ES-I3 (cell line): ENCODE measurements at regions not wholly inside any gene's neighbourhood (a gene's known extent, or its start where the extent isn't known, plus 50 kb on each side); places are given as distances from the start of the nearest gene placed in this dataset.
"Not testable (repeated sequence)": the region's sequence is repeated elsewhere in the genome, so short reads cannot be mapped to it uniquely, and the experiment has no call there.

ENCODE experiments used
- H3K36me3 ChIP-seq: 2 replicates; pipeline ENCODE4 v1.6.1; 2013; ENCODE audit warnings: mild to moderate bottlenecking, low read length, control low read depth, moderate library complexity; ENCODE audit not compliant: insufficient read depth
- H3K4me1 ChIP-seq: 2 replicates; pipeline ENCODE4 v1.6.1; 2013; ENCODE audit warnings: mild to moderate bottlenecking, control low read depth, low read length; ENCODE audit not compliant: insufficient read depth
- H3K9ac ChIP-seq: 2 replicates; pipeline ENCODE4 v1.6.1; 2013; ENCODE audit warnings: low read depth, mild to moderate bottlenecking, low read length, moderate library complexity
- H3K9me3 ChIP-seq: 2 replicates; pipeline ENCODE4 v1.6.1; 2013; ENCODE audit warnings: mild to moderate bottlenecking, low read length, moderate library complexity; ENCODE audit not compliant: control insufficient read depth, insufficient read depth

DNA sequence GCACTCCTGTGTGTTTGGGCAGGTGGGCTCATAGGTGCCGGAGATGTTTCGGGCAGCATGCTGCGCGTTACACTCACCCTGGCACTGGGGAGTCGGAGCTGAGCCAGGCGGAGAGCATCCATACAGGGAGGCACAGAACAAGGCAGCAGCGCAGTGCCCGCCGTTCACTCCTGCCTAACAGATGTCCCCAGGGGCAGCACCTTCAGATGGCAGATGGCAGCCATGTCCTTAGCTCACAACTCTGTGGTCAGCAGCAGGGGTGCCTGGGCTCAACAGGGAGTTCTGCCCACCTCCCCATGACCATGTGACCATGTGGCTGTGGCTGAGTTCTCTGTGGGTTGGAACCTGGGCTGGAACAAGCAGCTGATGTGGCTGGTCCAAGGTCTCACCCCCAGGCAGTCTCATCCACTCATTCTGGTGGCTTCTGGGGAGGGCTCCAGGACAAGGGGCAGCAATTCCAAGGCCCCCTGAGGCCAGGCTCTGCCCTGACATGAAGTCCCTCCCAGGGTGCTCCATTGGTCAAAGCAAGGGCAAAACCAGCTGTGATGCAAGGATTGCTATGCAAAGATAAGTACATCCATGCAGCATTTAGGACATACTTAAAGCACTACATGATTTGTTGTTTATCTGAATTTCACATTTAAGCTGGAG, 64.2 kb downstream of the MRPL36 start:
- no peaks in the 10 kb centered on the region for H3K4me1 ChIP-seq

DNA sequence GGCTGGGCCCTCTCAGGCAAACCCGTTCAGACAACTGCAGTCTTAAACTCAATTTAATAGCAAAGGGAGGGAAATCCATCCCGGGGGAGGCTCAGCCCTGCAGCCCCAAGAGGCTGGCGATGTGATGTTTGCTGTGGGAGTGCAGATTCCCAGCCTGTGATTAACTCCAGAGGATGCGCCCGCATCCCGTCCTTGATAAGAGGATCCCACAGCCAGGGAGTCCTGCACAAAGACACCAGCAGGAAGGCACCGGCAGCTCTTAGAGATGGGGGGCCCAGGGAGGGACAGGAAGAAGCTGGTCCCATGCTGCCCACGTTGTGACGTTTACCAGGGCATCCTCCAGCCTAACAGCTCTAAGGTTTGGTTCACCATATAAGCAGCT, 64.7 kb downstream of the MRPL36 start:
- Histone ChIP-seq H3K36me3 (no peaks in the 10 kb centered on the region), H3K4me1 (no peaks in the 10 kb centered on the region), H3K9me3 (no peaks in the 10 kb centered on the region), H3K9ac (no peak overlapping the region)

More for the DNA sequence above, 64.2 kb downstream of the MRPL36 start:
- no peak overlapping the region for H3K9ac ChIP-seq
- H3K9me3 ChIP-seq = no peaks in the 10 kb centered on the region
- no peaks in the 10 kb centered on the region for H3K36me3 ChIP-seq

DNA sequence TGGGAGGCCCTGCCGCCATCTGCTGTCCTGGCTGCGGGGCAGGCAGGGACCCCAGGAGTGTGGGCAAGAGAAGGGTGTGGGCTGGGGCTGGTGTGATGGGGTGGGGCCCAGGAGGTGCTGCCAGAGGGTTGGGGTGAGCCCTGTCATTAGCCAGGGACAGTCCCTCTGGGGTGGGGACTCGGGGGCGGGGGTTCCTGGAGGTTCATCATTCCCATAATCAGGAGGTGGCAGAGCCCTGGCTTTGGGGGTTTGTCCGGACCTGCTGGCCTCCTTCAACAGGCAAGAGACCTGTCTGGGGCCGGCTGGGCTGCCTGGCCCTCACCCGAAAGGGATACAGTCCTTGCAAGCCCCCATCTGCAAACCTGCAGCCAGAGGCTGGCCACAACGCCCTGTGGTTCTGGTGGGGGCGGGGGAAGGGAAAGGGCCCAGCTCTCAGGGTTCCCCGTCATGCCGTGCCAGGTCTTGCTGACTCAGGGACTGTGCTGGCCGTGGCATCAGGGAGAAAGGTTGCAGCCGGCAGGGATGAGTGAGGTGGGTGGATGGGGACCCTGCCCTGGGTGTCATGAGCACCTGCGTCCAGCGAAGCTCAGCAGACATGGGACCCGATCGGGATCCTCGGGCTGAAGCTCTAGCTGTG, 65.2 kb downstream of the MRPL36 start:
- Histone ChIP-seq H3K36me3 (no peaks in the 10 kb centered on the region), H3K4me1 (no peaks in the 10 kb centered on the region), H3K9me3 (no peaks in the 10 kb centered on the region), H3K9ac (no peak overlapping the region)

DNA sequence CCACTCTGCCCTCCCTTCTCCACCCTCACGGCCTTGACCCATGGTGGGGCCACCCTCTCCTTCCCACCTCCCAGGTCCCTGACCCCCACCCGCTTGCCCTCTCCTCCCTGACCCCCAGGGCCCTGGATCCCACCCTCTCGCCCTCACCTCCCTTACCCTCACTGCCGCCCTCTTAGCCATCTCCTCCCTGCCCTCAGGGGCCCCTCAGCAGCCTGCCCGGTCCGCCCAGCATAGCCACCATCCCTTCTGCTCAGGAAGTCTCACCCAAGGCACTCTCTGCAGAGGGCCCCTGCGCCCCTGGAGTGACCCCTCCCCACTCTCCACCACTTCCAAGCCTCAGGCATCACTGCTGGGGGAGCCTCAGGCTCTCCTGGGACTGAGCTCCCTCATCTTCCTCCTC, 66.3 kb downstream of the MRPL36 start:
- Histone ChIP-seq H3K36me3 (no peaks in the 10 kb centered on the region), H3K4me1 (no peaks in the 10 kb centered on the region), H3K9me3 (no peaks in the 10 kb centered on the region), H3K9ac (no peak overlapping the region)

DNA sequence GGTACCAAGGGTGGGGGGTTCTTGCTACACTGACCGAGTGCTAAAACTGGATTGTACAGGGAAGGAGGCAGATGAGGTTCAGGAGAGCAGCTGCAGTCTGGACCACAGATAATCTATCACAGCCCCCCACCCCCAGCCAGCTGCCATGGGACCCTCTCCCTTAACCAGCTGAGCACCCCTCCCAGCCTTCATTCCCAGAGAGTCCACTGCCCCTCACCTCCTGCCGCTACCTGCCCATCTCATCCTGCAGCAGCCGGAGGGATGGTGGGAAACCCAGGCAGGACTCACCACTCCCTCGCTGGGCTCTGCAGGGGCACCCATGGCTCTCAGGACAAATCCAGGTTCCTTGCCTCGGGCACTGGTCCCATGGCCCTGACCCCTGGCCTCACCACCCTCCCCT, 66.7 kb downstream of the MRPL36 start:
- Histone ChIP-seq H3K9me3 (no peaks in the 10 kb centered on the region), H3K36me3 (no peaks in the 10 kb centered on the region), H3K9ac (no peak overlapping the region), H3K4me1 (no peaks in the 10 kb centered on the region)

DNA sequence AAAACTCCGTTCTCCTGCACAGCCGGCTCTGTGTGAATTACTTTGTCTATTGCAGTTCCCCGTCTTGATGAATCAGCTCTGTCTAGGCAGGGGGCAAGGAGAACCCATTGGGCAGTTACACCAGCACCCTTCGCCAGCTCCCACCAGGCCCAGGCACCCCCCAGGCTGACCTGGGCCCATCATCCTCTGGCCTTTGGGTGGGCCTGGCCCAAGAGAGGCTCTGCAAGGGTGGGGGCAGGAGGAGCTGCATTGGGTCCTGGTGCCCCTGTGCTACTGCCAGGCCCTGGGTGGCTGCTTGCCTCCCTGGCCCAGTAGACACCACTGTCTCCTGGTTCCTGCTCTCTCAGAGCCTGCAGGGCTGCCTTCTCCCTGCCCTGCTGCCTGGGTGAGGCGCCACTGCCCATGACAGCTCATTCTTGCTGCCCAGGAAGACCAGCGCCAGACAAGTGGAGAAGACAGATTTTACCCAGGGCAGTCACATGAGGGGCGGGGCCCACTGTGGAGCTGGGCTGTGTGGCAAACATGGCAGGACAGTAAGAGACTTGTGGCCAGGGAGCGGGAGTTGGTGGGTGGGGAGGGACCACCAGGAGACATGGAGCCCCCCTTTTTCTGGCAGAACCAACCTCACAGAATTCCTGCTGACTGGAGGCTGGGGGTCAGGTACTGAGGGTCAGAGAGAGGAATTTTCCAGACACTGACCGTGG, 67.2 kb downstream of the MRPL36 start:
- H3K36me3 ChIP-seq = no peaks in the 10 kb centered on the region
- H3K9ac ChIP-seq = no peak overlapping the region
- H3K9me3 ChIP-seq = no peaks in the 10 kb centered on the region
- no peaks in the 10 kb centered on the region for H3K4me1 ChIP-seq

DNA sequence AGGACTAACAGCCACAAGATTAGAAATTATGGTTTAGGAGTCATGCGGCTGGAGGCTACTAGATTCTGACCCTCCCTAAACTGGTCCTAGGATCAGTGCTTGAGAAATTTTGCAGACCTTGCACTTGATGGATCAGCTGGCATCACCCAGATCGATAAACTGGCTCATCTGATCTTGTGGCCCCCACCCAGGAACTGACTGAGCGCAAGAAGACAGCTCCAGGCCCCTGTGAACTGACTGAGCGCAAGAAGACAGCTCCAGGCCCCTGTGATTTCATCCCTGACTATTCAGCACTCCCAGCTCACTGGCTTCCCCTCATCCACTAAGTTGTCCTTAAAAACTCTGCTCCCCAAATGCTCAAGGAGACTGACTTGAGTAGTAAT, 67.8 kb downstream of the MRPL36 start:
- not testable (repeated sequence) for H3K36me3 ChIP-seq, H3K4me1 ChIP-seq, H3K9me3 ChIP-seq, H3K9ac ChIP-seq

DNA sequence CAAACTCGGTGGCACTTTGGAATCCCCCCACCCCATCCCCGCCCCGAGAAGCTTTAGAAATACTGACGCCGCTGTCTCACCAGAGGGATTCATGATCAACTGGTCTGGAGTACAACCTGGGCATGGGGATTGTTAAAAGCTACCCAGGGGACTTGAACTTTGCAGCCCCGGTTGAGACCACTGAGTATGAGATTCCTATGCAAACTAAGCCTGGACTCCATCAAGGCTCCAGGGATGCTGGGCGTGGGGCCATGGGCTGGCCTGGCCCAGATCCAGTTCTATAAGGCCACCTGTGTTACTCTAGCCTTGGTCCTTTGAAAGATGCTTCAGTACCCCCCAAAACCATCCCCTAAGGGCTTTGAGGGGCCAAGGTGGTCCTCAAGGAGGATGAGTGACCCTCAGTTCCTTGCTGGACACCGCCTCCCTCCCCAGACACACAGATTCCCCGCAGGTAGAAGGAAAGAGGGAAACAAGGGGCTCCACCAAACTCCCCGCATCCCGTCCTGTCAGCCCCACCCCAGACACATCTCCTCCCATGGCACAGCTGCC, 68.5 kb downstream of the MRPL36 start:
- no peaks in the 10 kb centered on the region for H3K9me3 ChIP-seq
- no peak overlapping the region for H3K9ac ChIP-seq
- H3K36me3 ChIP-seq = no peaks in the 10 kb centered on the region
- no peaks in the 10 kb centered on the region for H3K4me1 ChIP-seq

DNA sequence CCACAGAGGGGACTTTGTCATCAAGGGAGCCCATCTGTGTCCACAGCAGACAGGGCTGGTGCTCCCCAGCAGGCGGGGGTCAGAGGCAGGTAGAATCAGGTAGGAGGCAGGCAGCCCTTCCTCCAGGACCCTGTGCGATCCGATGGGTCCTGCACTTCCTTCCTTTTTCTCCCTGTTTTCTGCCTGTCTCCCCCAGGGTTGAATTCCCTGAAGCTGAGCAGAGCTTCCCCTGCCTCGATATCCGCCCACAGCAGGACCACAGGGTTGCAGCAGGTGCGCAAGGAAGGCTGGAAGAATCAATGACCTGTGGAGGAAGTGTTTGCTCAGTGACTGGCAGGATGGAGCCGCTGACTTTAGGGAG, 69.2 kb downstream of the MRPL36 start:
- no peak overlapping the region for H3K9ac ChIP-seq
- H3K9me3 ChIP-seq = no peaks in the 10 kb centered on the region
- H3K4me1 ChIP-seq = no peaks in the 10 kb centered on the region; the same call in 1 of the 2 replicates
- H3K36me3 ChIP-seq = no peaks in the 10 kb centered on the region

DNA sequence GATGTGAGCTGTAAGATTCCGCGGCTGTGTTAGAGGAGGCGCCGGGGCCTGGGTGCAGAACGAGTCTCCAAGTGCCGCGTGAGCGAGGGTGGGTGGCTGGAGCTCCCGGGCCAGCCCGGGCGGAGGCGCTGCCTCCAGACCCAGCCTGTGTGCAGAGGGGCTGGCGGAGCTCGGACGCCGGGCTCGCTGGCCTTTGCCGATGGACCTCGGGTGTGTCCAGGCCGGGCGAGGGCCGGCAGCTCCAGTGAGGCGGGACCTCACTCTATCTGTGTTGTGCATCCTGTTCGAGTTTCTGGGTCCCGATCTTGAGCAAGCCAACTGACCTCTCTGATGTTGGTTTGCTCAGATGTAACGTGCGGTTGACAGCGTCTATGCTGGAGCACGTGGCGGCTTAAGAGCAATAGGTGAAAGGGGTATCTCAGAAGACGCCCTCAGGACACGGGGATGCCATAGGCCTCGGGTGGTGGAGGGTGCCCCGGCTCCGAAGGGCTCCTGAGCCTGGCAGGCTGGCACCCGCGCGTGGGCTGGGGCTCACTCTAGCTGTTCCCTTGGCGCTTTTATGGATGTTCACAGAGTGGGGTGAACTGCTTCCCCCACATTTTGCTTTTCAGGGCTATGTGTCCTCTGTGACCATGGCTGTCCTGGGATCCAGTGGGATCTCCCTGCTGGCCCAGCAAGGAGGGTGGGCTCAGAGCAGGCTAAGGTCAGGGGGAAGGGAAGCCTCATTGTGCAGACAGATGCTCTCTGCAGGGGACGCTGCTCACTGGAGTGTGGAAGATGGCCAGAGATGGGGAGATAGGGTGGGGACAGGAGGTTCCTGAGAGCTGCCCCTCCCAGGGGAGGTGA, 69.8 kb downstream of the MRPL36 start:
- H3K4me1 ChIP-seq = no peaks in the 10 kb centered on the region; the same call in 1 of the 2 replicates
- H3K36me3 ChIP-seq = no peaks in the 10 kb centered on the region
- no peak overlapping the region for H3K9ac ChIP-seq
- H3K9me3 ChIP-seq = no peaks in the 10 kb centered on the region

DNA sequence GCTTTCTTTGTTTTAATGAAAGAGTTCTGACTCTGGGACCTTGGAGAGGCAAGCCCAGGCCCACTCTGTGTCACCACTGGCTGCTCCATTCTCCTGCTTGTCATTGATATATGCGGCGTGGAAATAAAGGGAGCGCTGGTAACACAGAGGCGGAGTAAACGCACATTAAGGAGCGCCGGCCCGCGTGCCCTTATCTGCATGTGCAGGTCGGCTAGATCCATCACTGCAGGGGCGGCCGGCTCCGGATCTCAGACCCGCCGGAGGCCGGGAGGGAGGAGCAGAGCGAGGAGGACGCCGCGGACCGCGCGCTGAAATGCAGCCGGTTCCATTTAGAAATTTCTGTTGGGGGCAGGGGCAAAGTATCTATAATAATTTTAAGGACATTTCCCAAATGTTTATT, 70.8 kb downstream of the MRPL36 start:
- H3K4me1 ChIP-seq = no peaks in the 10 kb centered on the region; the same call in 1 of the 2 replicates
- no peaks in the 10 kb centered on the region for H3K36me3 ChIP-seq
- no peaks in the 10 kb centered on the region for H3K9me3 ChIP-seq
- no peak overlapping the region for H3K9ac ChIP-seq

DNA sequence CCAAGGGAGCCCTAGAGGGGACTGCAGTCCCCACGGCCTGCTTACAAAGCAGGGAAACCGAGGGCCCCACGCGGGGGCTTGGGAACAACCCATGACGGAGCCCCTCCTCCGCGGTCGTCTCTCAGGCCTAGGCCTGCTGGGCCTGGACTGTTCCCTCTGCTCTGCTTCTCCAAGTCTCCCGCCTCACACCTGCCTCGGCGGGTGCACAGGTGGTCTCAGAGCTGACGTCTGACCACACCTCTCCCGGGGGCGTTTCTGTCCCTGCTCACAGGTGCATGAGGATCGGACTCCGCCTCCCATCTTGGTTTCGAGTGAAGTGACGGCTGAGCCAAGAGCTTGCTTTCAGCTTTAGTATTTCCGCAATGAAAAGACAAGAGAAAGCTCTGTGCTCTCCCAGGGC, 72.1 kb downstream of the MRPL36 start:
- H3K9ac ChIP-seq = no peak overlapping the region

DNA sequence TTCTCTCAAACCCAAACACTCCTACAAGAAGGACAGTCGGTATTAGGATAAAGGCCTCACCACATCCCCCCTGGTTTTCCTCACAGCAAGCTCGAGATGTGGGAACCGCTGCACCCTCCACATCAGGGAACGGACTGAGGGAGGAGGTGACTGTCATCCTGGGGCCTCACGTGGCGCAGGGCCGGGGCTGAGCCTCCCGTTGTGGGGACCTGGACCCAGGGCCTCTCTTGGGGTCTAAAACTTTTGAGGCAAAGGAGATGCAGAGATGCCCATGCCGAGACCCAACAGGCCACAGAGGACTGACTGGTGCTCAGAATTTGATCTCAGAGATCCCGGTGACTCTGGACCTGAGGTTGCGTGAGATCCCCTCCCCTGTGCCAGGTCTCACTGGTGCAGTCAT, 72.7 kb downstream of the MRPL36 start:
- H3K4me1 ChIP-seq = no peaks in the 10 kb centered on the region; the same call in 1 of the 2 replicates
- H3K9ac ChIP-seq = no peak overlapping the region
- H3K36me3 ChIP-seq = no peaks in the 10 kb centered on the region
- H3K9me3 ChIP-seq = no peaks in the 10 kb centered on the region

More for the DNA sequence above, 72.1 kb downstream of the MRPL36 start:
- no peaks in the 10 kb centered on the region; the same call in 1 of the 2 replicates for H3K4me1 ChIP-seq
- H3K36me3 ChIP-seq = no peaks in the 10 kb centered on the region
- H3K9me3 ChIP-seq = no peaks in the 10 kb centered on the region

DNA sequence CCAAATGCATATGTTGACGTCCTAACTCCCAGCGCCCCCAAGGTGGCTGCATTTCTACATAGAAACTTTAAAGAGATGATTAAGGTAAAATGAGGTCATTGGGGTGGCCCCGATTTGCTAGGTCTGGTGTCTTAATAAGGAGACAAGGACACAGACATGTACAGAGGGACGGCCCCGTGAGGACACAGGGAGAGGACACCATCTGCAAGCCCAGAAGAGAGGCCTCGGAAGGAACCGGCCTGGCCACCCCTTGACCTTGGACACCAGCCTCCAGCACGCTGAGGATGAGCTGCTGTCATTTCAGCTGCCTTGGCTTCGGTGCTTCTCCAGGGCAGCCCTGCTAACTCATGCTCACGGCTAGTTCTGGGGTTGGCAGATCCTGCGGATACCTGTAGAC, 73.2 kb downstream of the MRPL36 start:
- Histone ChIP-seq H3K4me1 (no peaks in the 10 kb centered on the region; the same call in 1 of the 2 replicates), H3K9me3 (no peaks in the 10 kb centered on the region), H3K9ac (no peak overlapping the region), H3K36me3 (no peaks in the 10 kb centered on the region)
